ENCODE measurements at regions not wholly inside any gene's neighbourhood (a gene's known extent, or its start where the extent isn't known, plus 50 kb on each side); places are given as distances from the start of the nearest gene placed in this dataset.
"Not testable (repeated sequence)": the region's sequence is repeated elsewhere in the genome, so short reads cannot be mapped to it uniquely, and the experiment has no call there.

DNA sequence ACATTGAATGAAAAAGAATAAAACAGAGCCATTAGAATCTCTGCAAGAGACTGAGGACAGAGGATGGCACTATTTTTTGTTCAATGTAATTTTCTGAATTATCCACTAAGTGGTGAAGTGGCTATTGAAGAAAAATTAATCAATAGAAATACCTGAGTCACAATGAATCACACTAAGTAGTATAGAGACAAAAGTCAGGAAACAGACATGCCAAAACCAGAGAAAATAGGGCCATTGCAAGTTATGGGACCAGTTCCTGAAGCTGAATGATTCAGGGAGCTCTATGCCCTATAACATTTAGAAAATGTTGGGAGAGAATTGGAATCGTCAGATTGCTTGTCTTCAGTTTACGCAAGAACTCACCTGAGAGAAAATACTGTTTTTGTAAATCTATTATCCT, 1103.2 kb upstream of the ALCAM start:
- Histone ChIP-seq H3K9ac (ENCODE audit: low read depth in 1 of 2, low read length in 2 of 2) (no peak overlapping the region), H3K4me1 (ENCODE audit: control insufficient read depth in 2 of 2, insufficient read depth in 2 of 2, low read length in 2 of 2) (no peaks in the 10 kb centered on the region), H3K27me3 (ENCODE audit: control insufficient read depth in 2 of 2, insufficient read depth in 2 of 2, low read length in 2 of 2) (no peaks in the 10 kb centered on the region), H3K9me3 (ENCODE audit: control insufficient read depth in 2 of 2, low read length in 2 of 2) (no peaks in the 10 kb centered on the region), H3K36me3 (ENCODE audit: control insufficient read depth in 2 of 2, insufficient read depth in 2 of 2, low read length in 2 of 2) (no peaks in the 10 kb centered on the region), H3K4me3 (ENCODE audit: low read length in 2 of 2) (no peak overlapping the region), H3K27ac (ENCODE audit: low read depth in 2 of 2, low read length in 2 of 2) (no peak overlapping the region)

DNA sequence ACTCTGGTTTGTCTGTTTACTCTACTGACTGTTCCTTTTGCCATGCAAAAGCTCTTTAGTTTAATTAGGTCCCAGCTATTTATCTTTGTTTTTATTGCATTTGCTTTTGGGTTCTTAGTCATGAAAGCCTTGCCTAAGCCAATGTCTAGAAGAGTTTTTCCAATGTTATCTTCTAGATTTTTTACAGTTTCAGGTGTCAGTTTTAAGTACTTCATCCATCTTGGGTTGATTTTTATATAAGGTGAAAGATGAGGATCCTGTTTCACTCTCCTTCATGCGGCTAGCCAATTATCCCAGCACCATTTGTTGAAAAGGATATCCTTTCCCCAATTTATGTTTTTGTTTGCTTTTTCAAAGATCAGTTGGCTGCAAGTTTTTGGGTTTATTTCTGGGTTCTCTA, 1100.5 kb upstream of the ALCAM start:
- H3K4me1 ChIP-seq (ENCODE audit: control insufficient read depth in 2 of 2, insufficient read depth in 2 of 2, low read length in 2 of 2); H3K36me3 ChIP-seq (ENCODE audit: control insufficient read depth in 2 of 2, insufficient read depth in 2 of 2, low read length in 2 of 2); H3K27me3 ChIP-seq (ENCODE audit: control insufficient read depth in 2 of 2, insufficient read depth in 2 of 2, low read length in 2 of 2); H3K9ac ChIP-seq (ENCODE audit: low read depth in 1 of 2, low read length in 2 of 2); H3K9me3 ChIP-seq (ENCODE audit: control insufficient read depth in 2 of 2, low read length in 2 of 2); H3K4me3 ChIP-seq (ENCODE audit: low read length in 2 of 2); H3K27ac ChIP-seq (ENCODE audit: low read depth in 2 of 2, low read length in 2 of 2): not testable (repeated sequence)

DNA sequence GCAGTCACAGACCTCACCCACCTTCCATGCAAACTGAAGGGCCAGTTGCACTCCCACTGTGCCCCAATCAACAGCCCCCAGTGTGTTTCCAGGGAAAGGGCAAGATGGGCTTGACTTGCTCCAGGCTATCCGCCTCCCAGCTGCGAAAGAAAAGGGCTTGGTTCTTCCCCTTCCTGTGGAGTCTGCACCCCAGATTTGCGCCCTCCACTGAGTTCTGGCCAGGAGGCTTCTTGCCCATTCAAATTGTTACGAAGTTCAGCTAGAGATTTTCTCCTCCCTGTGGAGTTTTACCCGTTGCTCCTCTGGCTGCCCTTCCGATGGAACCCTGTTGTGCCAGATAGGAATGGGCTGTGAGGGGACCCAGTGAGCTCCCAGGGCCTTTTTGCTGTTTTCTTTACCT, 1096.9 kb upstream of the ALCAM start:
- Histone ChIP-seq H3K27me3 (ENCODE audit: control insufficient read depth in 2 of 2, insufficient read depth in 2 of 2, low read length in 2 of 2) (no peaks in the 10 kb centered on the region), H3K4me1 (ENCODE audit: control insufficient read depth in 2 of 2, insufficient read depth in 2 of 2, low read length in 2 of 2) (no peaks in the 10 kb centered on the region), H3K9ac (ENCODE audit: low read depth in 1 of 2, low read length in 2 of 2) (no peak overlapping the region), H3K27ac (ENCODE audit: low read depth in 2 of 2, low read length in 2 of 2) (no peak overlapping the region), H3K4me3 (ENCODE audit: low read length in 2 of 2) (no peak overlapping the region), H3K9me3 (ENCODE audit: control insufficient read depth in 2 of 2, low read length in 2 of 2) (no peaks in the 10 kb centered on the region), H3K36me3 (ENCODE audit: control insufficient read depth in 2 of 2, insufficient read depth in 2 of 2, low read length in 2 of 2) (no peaks in the 10 kb centered on the region)

DNA sequence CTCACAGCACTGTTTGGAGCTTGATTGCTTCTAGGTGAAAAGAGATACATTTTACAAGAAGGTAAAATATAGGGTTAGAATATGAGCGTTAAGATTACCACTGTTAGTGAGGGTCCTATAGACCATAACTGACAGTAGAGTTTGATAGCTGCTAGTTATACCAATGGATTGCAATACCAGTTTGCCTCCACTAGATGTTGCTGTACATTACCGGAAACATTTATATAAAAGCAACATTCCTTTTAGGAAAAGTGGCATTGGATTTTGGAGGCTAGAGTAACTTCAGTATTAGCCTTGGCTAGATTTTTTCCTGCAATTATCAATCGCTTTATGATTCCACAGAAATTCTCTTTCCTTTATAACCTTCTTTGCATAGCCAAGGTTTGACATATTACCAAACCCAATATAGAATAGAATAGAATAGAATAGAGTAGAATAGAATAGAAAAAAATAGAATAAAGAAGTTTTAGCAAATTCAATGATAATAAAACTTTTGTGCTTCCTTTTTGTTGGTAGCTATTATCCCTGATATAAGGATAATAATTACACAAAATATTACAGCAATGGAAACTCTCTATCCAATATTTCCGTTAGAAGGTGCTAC, 1093.6 kb upstream of the ALCAM start:
- Histone ChIP-seq H3K4me1 (ENCODE audit: control insufficient read depth in 2 of 2, insufficient read depth in 2 of 2, low read length in 2 of 2) (no peaks in the 10 kb centered on the region), H3K27me3 (ENCODE audit: control insufficient read depth in 2 of 2, insufficient read depth in 2 of 2, low read length in 2 of 2) (no peaks in the 10 kb centered on the region), H3K9ac (ENCODE audit: low read depth in 1 of 2, low read length in 2 of 2) (no peak overlapping the region), H3K9me3 (ENCODE audit: control insufficient read depth in 2 of 2, low read length in 2 of 2) (peaks cover 0 to 6% of the 10 kb centered on the region in 2 donors), H3K27ac (ENCODE audit: low read depth in 2 of 2, low read length in 2 of 2) (no peak overlapping the region), H3K4me3 (ENCODE audit: low read length in 2 of 2) (no peak overlapping the region), H3K36me3 (ENCODE audit: control insufficient read depth in 2 of 2, insufficient read depth in 2 of 2, low read length in 2 of 2) (no peaks in the 10 kb centered on the region)

DNA sequence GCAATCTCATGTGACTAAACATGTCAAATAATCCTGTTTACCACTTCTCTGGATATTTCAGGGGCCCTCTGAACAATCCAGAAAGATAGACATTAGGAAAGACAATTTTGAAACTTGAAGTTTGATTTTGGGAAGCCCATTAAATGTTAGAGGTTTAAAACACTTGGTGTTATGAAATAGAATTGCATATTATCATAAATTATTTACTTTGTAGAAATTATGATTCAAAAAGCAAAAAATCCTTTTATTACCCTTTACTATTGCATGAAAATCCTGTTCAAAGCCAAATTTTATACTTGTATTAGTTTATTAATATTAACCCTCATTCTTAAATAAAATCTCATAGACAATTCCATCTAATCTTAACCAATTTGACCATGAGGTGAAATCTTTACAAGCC, 1091.5 kb upstream of the ALCAM start:
- H3K36me3 ChIP-seq (ENCODE audit: control insufficient read depth in 2 of 2, insufficient read depth in 2 of 2, low read length in 2 of 2): no peaks in the 10 kb centered on the region
- no peaks in the 10 kb centered on the region for H3K4me1 ChIP-seq (ENCODE audit: control insufficient read depth in 2 of 2, insufficient read depth in 2 of 2, low read length in 2 of 2)
- no peak overlapping the region for H3K9ac ChIP-seq (ENCODE audit: low read depth in 1 of 2, low read length in 2 of 2)
- no peaks in the 10 kb centered on the region for H3K27me3 ChIP-seq (ENCODE audit: control insufficient read depth in 2 of 2, insufficient read depth in 2 of 2, low read length in 2 of 2)
- H3K4me3 ChIP-seq (ENCODE audit: low read length in 2 of 2): no peak overlapping the region
- no peak overlapping the region for H3K27ac ChIP-seq (ENCODE audit: low read depth in 2 of 2, low read length in 2 of 2)
- H3K9me3 ChIP-seq (ENCODE audit: control insufficient read depth in 2 of 2, low read length in 2 of 2): peaks cover 4 to 6% of the 10 kb centered on the region in 2 donors

DNA sequence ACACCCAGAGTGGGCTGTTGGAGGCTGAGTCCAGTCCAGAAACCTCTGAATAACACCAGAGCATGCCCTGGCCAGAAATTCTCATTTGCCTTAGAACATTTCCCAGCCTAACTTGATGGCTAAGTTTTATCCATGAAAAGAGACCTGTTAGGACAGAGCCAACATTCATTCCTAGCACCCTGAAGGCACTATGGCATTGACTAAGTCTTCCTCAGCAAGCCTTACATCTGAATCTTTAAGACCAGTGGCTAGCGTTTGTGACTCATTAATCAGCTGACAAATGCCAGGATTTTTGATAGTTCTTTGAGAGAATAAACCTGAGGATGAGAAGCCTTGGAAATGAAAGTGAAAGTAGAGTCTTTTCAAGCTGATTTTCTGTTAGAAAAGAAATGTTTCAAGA, 1087.1 kb upstream of the ALCAM start:
- no peak overlapping the region for H3K27ac ChIP-seq (ENCODE audit: low read depth in 2 of 2, low read length in 2 of 2)
- no peak overlapping the region for H3K4me3 ChIP-seq (ENCODE audit: low read length in 2 of 2)
- H3K9me3 ChIP-seq (ENCODE audit: control insufficient read depth in 2 of 2, low read length in 2 of 2): peaks cover 7 to 11% of the 10 kb centered on the region in 2 donors

DNA sequence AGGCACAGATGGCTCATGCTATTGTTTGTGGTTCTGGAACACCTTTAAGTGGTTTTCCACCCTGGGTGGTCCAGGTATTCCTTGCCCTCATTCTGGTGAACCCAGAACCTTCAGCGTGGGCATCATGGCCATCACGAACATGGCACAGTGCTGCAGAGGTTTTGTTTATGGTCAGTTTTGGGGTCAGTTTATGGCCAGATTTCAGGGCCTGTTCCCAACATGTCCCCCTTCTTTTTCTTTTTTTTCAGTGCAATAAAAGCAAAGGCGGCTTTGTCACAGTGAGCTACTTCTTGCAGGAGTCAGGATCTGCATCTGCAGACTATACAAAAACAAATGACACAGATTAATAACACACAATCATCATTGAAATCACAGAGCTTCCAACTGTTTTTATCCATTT, 1085.0 kb upstream of the ALCAM start:
- H3K27ac ChIP-seq (ENCODE audit: low read depth in 2 of 2, low read length in 2 of 2): no peak overlapping the region
- no peaks in the 10 kb centered on the region for H3K36me3 ChIP-seq (ENCODE audit: control insufficient read depth in 2 of 2, insufficient read depth in 2 of 2, low read length in 2 of 2)
- no peak overlapping the region for H3K4me3 ChIP-seq (ENCODE audit: low read length in 2 of 2)
- H3K9ac ChIP-seq (ENCODE audit: low read depth in 1 of 2, low read length in 2 of 2): no peak overlapping the region
- H3K9me3 ChIP-seq (ENCODE audit: control insufficient read depth in 2 of 2, low read length in 2 of 2): peaks cover 5 to 7% of the 10 kb centered on the region in 2 donors
- H3K27me3 ChIP-seq (ENCODE audit: control insufficient read depth in 2 of 2, insufficient read depth in 2 of 2, low read length in 2 of 2): no peaks in the 10 kb centered on the region
- H3K4me1 ChIP-seq (ENCODE audit: control insufficient read depth in 2 of 2, insufficient read depth in 2 of 2, low read length in 2 of 2): no peaks in the 10 kb centered on the region

More for the DNA sequence above, 1087.1 kb upstream of the ALCAM start:
- Histone ChIP-seq H3K27me3 (ENCODE audit: control insufficient read depth in 2 of 2, insufficient read depth in 2 of 2, low read length in 2 of 2) (no peaks in the 10 kb centered on the region), H3K4me1 (ENCODE audit: control insufficient read depth in 2 of 2, insufficient read depth in 2 of 2, low read length in 2 of 2) (no peaks in the 10 kb centered on the region), H3K36me3 (ENCODE audit: control insufficient read depth in 2 of 2, insufficient read depth in 2 of 2, low read length in 2 of 2) (no peaks in the 10 kb centered on the region), H3K9ac (ENCODE audit: low read depth in 1 of 2, low read length in 2 of 2) (no peak overlapping the region)

DNA sequence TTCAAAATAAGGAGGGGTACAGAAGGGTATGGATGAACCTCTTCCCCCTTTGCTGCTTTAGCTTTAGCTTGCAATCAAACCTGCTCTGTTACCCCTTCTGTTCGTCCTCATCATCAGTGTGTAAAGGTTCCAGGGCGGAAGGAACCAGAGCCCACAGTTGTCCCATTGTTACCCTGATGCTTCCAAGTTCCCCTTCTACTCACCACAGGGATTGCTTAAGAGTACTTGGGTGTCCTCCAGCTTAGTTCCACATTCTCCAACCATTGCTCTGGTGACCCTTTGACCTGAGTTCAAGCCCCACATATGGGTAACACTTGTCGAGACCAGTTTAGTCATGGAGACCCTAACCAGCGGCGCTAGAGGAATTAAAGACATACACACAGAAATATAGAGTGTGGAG, 1080.1 kb upstream of the ALCAM start:
- Histone ChIP-seq H3K9me3 (ENCODE audit: control insufficient read depth in 2 of 2, low read length in 2 of 2) (peaks cover 0 to under 1% of the 10 kb centered on the region in 2 donors), H3K36me3 (ENCODE audit: control insufficient read depth in 2 of 2, insufficient read depth in 2 of 2, low read length in 2 of 2) (no peaks in the 10 kb centered on the region), H3K9ac (ENCODE audit: low read depth in 1 of 2, low read length in 2 of 2) (no peak overlapping the region), H3K27ac (ENCODE audit: low read depth in 2 of 2, low read length in 2 of 2) (no peak overlapping the region), H3K27me3 (ENCODE audit: control insufficient read depth in 2 of 2, insufficient read depth in 2 of 2, low read length in 2 of 2) (no peaks in the 10 kb centered on the region), H3K4me3 (ENCODE audit: low read length in 2 of 2) (no peak overlapping the region), H3K4me1 (ENCODE audit: control insufficient read depth in 2 of 2, insufficient read depth in 2 of 2, low read length in 2 of 2) (no peaks in the 10 kb centered on the region)

DNA sequence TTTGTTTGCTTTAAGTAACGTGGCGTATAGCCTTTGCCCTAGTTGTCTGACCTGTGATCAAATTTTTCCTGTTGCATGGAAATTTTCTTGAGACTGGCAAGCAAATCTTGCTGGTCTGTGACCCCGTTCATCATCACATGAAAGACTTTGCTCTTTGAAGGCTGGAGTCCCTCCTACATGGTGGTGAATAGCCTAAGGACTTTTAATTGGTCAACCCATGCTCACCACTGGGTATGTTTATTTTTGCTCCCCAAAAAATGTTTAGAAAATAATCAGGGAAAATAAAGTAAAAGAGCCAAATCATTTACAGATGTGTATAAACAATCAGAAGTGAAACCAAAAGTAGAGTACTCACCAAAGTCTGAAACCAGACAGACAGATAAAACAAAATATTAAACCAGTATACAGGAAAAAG, 1075.3 kb upstream of the ALCAM start:
- Histone ChIP-seq H3K4me1 (ENCODE audit: control insufficient read depth in 2 of 2, insufficient read depth in 2 of 2, low read length in 2 of 2) (no peaks in the 10 kb centered on the region), H3K9me3 (ENCODE audit: control insufficient read depth in 2 of 2, low read length in 2 of 2) (no peaks in the 10 kb centered on the region), H3K36me3 (ENCODE audit: control insufficient read depth in 2 of 2, insufficient read depth in 2 of 2, low read length in 2 of 2) (no peaks in the 10 kb centered on the region), H3K4me3 (ENCODE audit: low read length in 2 of 2) (peak overlapping the region in 1 of 2 donors; percentile 50), H3K9ac (ENCODE audit: low read depth in 1 of 2, low read length in 2 of 2) (no peak overlapping the region), H3K27ac (ENCODE audit: low read depth in 2 of 2, low read length in 2 of 2) (no peak overlapping the region), H3K27me3 (ENCODE audit: control insufficient read depth in 2 of 2, insufficient read depth in 2 of 2, low read length in 2 of 2) (no peaks in the 10 kb centered on the region)

DNA sequence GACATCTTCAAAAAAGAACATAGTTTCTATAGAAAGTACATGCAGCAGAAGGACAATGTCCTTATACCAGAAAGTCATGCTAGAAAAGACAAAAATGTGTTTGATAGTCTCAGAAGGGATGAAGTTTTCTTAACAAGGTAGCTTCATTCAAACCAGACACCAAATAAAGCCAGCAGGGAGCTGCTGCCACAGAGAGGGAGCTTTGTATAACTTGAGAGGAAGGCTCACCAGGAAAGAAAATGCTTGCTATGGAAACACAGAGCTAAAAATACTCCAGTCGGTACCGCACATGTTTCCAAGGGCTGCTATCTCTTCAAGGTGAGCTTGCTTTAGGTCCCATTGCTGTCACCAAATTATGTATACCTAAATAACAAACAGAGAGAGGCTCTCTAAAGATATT, 1074.8 kb upstream of the ALCAM start:
- no peaks in the 10 kb centered on the region for H3K27me3 ChIP-seq (ENCODE audit: control insufficient read depth in 2 of 2, insufficient read depth in 2 of 2, low read length in 2 of 2)
- H3K4me3 ChIP-seq (ENCODE audit: low read length in 2 of 2): peak overlapping the region in 1 of 2 donors; percentile 50
- no peaks in the 10 kb centered on the region for H3K9me3 ChIP-seq (ENCODE audit: control insufficient read depth in 2 of 2, low read length in 2 of 2)
- no peaks in the 10 kb centered on the region for H3K4me1 ChIP-seq (ENCODE audit: control insufficient read depth in 2 of 2, insufficient read depth in 2 of 2, low read length in 2 of 2)
- no peak overlapping the region for H3K27ac ChIP-seq (ENCODE audit: low read depth in 2 of 2, low read length in 2 of 2)
- no peaks in the 10 kb centered on the region for H3K36me3 ChIP-seq (ENCODE audit: control insufficient read depth in 2 of 2, insufficient read depth in 2 of 2, low read length in 2 of 2)
- no peak overlapping the region for H3K9ac ChIP-seq (ENCODE audit: low read depth in 1 of 2, low read length in 2 of 2)

DNA sequence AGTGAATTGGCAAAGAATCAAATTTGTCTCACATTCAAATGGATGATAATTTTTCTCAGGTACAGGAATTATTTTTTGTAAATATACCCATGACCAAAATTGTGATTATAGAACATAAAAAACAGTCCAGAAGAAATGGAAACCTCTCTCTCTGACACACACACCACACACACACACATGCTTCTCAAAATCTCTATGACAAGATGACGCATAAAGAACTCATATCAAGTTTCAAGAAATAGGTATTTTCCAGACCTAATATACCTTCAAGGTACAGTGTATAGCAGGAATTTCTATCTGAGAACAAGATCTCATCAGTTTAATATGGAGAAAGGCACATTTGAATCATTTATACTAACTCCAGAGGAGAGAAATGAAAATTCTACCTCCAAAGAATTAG, 1069.1 kb upstream of the ALCAM start:
- H3K36me3 ChIP-seq (ENCODE audit: control insufficient read depth in 2 of 2, insufficient read depth in 2 of 2, low read length in 2 of 2): no peaks in the 10 kb centered on the region
- no peak overlapping the region for H3K27ac ChIP-seq (ENCODE audit: low read depth in 2 of 2, low read length in 2 of 2)
- H3K4me1 ChIP-seq (ENCODE audit: control insufficient read depth in 2 of 2, insufficient read depth in 2 of 2, low read length in 2 of 2): no peaks in the 10 kb centered on the region
- no peak overlapping the region for H3K4me3 ChIP-seq (ENCODE audit: low read length in 2 of 2)
- H3K27me3 ChIP-seq (ENCODE audit: control insufficient read depth in 2 of 2, insufficient read depth in 2 of 2, low read length in 2 of 2): no peaks in the 10 kb centered on the region
- H3K9me3 ChIP-seq (ENCODE audit: control insufficient read depth in 2 of 2, low read length in 2 of 2): no peaks in the 10 kb centered on the region
- no peak overlapping the region for H3K9ac ChIP-seq (ENCODE audit: low read depth in 1 of 2, low read length in 2 of 2)
